ENCODE measurements at regions not wholly inside any gene's neighbourhood (a gene's known extent, or its start where the extent isn't known, plus 50 kb on each side); places are given as distances from the start of the nearest gene placed in this dataset.

DNA sequence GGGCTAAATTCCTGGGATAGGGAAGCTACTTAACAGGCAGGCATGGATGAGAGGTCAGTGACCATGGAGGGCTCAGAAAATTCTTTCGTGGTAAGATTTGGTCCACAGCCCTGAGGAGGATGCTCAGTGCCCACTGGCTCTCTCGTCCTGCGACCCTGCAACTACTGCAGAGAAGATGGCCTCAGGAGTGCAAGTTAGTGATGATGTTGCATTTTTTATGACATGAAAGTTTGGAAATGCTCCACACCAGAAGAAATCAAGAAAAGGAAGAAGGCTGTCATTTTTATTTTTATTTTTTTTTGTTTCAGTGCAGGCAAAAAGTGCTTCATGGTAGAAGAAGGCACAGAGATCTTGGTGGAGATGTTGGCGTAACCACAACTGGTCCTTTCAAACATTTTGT lies 238.6 kb upstream of the PARD3B start:
- Histone ChIP-seq H3K4me3 (ENCODE audit: low read depth, low read length) (no peak overlapping the region), H3K27me3 (ENCODE audit: control insufficient read depth, insufficient read depth, low read length) (no peaks in the 10 kb centered on the region), H3K36me3 (ENCODE audit: control insufficient read depth, insufficient read depth, low read length) (no peaks in the 10 kb centered on the region)
- DNase-seq (ENCODE audit: low read depth): no peak
- TF ChIP-seq, protein P1, sequence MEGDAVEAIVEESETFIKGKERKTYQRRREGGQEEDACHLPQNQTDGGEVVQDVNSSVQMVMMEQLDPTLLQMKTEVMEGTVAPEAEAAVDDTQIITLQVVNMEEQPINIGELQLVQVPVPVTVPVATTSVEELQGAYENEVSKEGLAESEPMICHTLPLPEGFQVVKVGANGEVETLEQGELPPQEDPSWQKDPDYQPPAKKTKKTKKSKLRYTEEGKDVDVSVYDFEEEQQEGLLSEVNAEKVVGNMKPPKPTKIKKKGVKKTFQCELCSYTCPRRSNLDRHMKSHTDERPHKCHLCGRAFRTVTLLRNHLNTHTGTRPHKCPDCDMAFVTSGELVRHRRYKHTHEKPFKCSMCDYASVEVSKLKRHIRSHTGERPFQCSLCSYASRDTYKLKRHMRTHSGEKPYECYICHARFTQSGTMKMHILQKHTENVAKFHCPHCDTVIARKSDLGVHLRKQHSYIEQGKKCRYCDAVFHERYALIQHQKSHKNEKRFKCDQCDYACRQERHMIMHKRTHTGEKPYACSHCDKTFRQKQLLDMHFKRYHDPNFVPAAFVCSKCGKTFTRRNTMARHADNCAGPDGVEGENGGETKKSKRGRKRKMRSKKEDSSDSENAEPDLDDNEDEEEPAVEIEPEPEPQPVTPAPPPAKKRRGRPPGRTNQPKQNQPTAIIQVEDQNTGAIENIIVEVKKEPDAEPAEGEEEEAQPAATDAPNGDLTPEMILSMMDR (IDR thresholded peaks at IDR 0.05; ENCODE audit: insufficient read depth, low read length, poor library complexity, severe bottlenecking): no peak

DNA sequence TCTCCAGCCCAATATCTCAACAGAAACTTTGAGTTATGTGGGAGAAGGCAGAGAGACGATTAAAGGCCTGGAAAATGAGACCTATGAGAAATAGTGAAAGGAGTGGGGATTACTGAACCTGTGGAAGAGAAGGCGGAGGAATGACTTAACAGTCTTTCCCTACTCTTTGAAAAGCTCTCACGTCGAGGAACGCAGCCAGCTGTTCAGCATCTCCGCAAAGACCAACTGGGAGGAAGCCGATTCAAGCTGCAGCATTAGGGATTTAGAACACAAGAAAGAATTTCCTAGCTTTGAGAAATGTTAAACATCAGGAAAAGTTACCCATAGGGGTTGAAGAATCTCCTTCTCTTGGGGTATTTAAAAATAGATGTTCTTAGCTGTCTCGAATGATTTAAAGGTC lies 233.2 kb upstream of the PARD3B start:
- TF ChIP-seq, protein P1 (IDR thresholded peaks at IDR 0.05; ENCODE audit: insufficient read depth, low read length, poor library complexity, severe bottlenecking): no peak
- no peaks in the 10 kb centered on the region for H3K36me3 ChIP-seq (ENCODE audit: control insufficient read depth, insufficient read depth, low read length)
- DNase-seq (ENCODE audit: low read depth): no peak
- no peaks in the 10 kb centered on the region for H3K27me3 ChIP-seq (ENCODE audit: control insufficient read depth, insufficient read depth, low read length)
- H3K4me3 ChIP-seq (ENCODE audit: low read depth, low read length): no peak overlapping the region

DNA sequence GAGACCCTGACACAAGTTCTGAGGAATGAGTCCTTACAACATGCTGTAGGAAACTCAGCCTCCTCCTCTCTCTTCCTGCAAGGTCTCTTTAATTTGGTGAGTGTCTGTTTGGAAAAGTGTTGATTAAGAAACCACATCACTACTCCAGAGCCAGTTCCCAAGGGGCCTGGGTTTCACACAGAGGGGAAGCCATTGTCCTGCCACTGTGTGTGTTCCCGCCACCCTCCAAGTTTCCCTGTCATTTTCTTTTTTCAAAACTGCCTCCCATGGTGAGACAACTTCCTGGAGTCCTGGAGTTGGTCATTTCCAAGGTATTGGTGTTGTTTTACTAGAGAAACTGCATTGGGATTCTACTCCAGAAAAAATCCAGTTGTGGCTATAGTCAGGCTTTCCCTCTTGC lies 232.0 kb upstream of the PARD3B start:
- Histone ChIP-seq H3K36me3 (ENCODE audit: control insufficient read depth, insufficient read depth, low read length) (no peaks in the 10 kb centered on the region), H3K4me3 (ENCODE audit: low read depth, low read length) (no peak overlapping the region), H3K27me3 (ENCODE audit: control insufficient read depth, insufficient read depth, low read length) (no peaks in the 10 kb centered on the region)
- TF ChIP-seq, protein P1 (IDR thresholded peaks at IDR 0.05; ENCODE audit: insufficient read depth, low read length, poor library complexity, severe bottlenecking): no peak
- DNase-seq (ENCODE audit: low read depth): no peak

DNA sequence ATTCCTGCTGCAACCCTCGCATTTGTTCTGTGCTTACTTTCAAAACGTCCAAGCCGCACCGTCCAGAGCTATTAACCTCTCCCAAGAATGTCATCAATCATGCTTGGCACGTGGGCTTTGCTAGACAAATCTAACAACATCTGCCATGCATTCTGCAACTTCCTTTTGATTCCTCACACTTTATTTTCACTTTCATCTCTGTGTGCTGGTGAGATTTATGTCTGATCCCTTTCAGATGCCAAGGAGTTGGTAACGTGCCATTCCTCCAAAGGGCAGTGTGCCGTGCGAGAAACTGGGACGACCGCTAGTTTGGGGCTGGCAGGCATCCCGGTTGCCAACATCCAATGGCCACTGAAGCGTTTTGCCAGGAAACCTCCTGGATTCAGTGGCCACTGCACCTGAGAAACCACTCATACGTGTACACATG lies 230.0 kb upstream of the PARD3B start:
- DNase-seq (ENCODE audit: low read depth): peak; percentile 35
- TF ChIP-seq, protein P1 (IDR thresholded peaks at IDR 0.05; ENCODE audit: insufficient read depth, low read length, poor library complexity, severe bottlenecking): no peak
- Histone ChIP-seq H3K4me3 (ENCODE audit: low read depth, low read length) (no peak overlapping the region), H3K36me3 (ENCODE audit: control insufficient read depth, insufficient read depth, low read length) (no peaks in the 10 kb centered on the region), H3K27me3 (ENCODE audit: control insufficient read depth, insufficient read depth, low read length) (no peaks in the 10 kb centered on the region)

DNA sequence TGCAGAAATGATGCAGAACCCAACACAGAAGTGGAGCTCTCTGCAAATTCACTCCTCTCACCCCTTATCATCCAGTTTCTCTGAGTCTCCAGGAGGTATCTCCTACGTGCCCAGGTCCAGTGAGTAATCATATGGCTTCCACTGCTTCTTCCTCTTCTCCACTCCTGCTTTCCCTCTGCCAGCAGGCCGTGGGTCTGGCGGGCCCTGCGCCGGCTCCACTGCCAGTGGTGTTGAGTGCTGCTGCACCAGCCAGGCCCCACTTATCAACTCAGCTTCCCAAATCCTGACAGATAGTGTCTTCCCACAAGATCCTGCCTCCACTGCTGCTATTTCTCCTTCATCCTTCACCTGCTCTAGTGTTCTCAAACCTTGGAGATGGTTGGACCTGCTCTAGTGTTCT lies 227.6 kb upstream of the PARD3B start:
- TF ChIP-seq, protein P1 (IDR thresholded peaks at IDR 0.05; ENCODE audit: insufficient read depth, low read length, poor library complexity, severe bottlenecking): no peak
- no peaks in the 10 kb centered on the region for H3K27me3 ChIP-seq (ENCODE audit: control insufficient read depth, insufficient read depth, low read length)
- no peak overlapping the region for H3K4me3 ChIP-seq (ENCODE audit: low read depth, low read length)
- no peak for DNase-seq (ENCODE audit: low read depth)
- H3K36me3 ChIP-seq (ENCODE audit: control insufficient read depth, insufficient read depth, low read length): no peaks in the 10 kb centered on the region

DNA sequence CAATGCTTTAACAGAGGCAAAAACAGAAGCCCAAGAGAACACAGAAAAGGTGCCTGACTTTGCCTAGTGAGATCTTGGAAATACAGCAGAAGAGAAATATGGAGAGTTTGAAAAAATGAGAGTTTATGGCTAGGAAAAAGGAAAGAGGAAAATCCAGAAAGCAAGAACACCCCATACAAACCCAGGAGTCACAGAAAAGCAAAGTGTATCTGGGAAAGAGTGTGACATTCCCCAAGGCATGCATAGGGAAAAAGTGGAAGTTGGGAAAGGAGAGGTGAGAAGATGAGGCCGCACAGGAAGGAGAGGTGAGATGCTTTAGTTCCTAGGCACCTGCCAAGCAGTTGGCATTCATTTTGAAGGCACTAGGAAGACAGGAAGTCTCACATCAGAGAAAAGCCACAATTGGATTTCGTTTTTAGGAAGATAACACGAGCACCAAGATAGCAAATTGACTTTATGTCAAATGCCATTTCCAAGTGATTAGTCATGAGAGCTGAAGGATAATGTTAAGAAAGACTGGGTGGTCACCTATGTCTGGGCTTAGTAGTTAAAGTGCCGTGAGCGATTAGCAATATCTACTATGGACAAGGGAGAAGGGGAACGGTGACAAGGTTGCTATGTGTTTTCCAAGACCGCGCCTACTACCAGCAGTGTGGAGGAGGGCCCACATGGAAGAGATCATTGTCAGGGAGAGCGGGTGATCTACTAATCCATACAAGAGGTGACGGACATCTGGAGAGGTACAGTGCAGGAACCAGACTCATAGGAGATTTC lies 224.1 kb upstream of the PARD3B start:
- H3K27me3 ChIP-seq (ENCODE audit: control insufficient read depth, insufficient read depth, low read length): no peaks in the 10 kb centered on the region
- no peaks in the 10 kb centered on the region for H3K36me3 ChIP-seq (ENCODE audit: control insufficient read depth, insufficient read depth, low read length)
- TF ChIP-seq, protein P1 (IDR thresholded peaks at IDR 0.05; ENCODE audit: insufficient read depth, low read length, poor library complexity, severe bottlenecking): no peak
- H3K4me3 ChIP-seq (ENCODE audit: low read depth, low read length): no peak overlapping the region
- DNase-seq (ENCODE audit: low read depth): no peak
